Activated B cell treated with CpG ODN at 0.5 μM for 24 hours (primary cell): ENCODE measurements at regions not wholly inside any gene's neighbourhood (a gene's known extent, or its start where the extent isn't known, plus 50 kb on each side); places are given as distances from the start of the nearest gene placed in this dataset.

Source experiments
- ATAC-seq: fragments of 200-7000 bp; cut with Tn5 transposase; one replicate; pipeline ENCODE4 v1.10.0; 2021; ENCODE audit warnings: low read depth, mild to moderate bottlenecking, moderate library complexity
- CTCF ChIA-PET: fragments of 350-600 bp; sonication (Branson Sonifier 250); formaldehyde crosslinking; loops from one replicate; lab custom pipeline; 2021; ENCODE audit warnings: antibody characterized with exemption; lab: Charles Lee
- POLR2A ChIA-PET: fragments of 350-600 bp; sonication (Branson Sonifier 250); formaldehyde crosslinking; loops from one replicate; lab custom pipeline; 2021; ENCODE audit warnings: antibody characterized with exemption; lab: Charles Lee
- DNase-seq: peaks from one replicate; pipeline ENCODE4 v3.0.0; 2022
- H3K27ac Mint-ChIP-seq: one replicate; pipeline ENCODE4 v1.8.0; 2020; ENCODE audit warnings: mixed read lengths
- H3K27me3 Mint-ChIP-seq: one replicate; pipeline ENCODE4 v1.8.0; 2021; ENCODE audit warnings: mixed read lengths
- H3K36me3 Mint-ChIP-seq: one replicate; pipeline ENCODE4 v1.8.0; 2021; ENCODE audit warnings: low read depth, mixed read lengths
- H3K4me1 Mint-ChIP-seq: one replicate; pipeline ENCODE4 v1.8.0; 2021; ENCODE audit warnings: mixed read lengths
- H3K4me3 Mint-ChIP-seq: one replicate; pipeline ENCODE4 v1.8.0; 2020; ENCODE audit warnings: mild to moderate bottlenecking, mixed read lengths
- H3K9me3 Mint-ChIP-seq: one replicate; pipeline ENCODE4 v1.8.0; 2020; ENCODE audit warnings: mixed read lengths
- CTCF ChIP-seq: fragments of 200-600 bp; IDR thresholded peaks from one replicate; pipeline ENCODE4 v1.8.0; 2022; ENCODE audit warnings: antibody characterized with exemption, mild to moderate bottlenecking
- intact Hi-C: fragments of 100-400 bp; cut with micrococcal nuclease; formaldehyde crosslinking; loops from one replicate; pipeline ENCODE4 v1.15.1; 2024

GRCh38 chr4:79687006-79687405 lies 279.0 kb upstream of the GK2 start:
- Mint-ChIP-seq H3K9me3 (no peaks in the 10 kb centered on the region), H3K36me3 (no peaks in the 10 kb centered on the region), H3K27ac (no peak overlapping the region), H3K4me1 (peaks cover 4% of the 10 kb centered on the region), H3K27me3 (no peaks in the 10 kb centered on the region), H3K4me3 (no peak overlapping the region)
- POLR2A ChIA-PET: no interaction called here
- CTCF ChIA-PET: no interaction called here
- ATAC-seq: no peak
- no peak for DNase-seq
- no peak for TF ChIP-seq CTCF
- intact Hi-C loops: no loop called here

GRCh38 chr4:79685542-79685941 lies 277.5 kb upstream of the GK2 start:
- Mint-ChIP-seq H3K27me3 (no peaks in the 10 kb centered on the region), H3K4me3 (no peak overlapping the region), H3K36me3 (no peaks in the 10 kb centered on the region), H3K9me3 (no peaks in the 10 kb centered on the region), H3K27ac (no peak overlapping the region), H3K4me1 (peaks cover 4% of the 10 kb centered on the region)
- ChIA-PET CTCF (no interaction called here), POLR2A (no interaction called here)
- ATAC-seq (no peak), DNase-seq (no peak)
- intact Hi-C loops: no loop called here
- TF ChIP-seq CTCF: no peak

GRCh38 chr4:79684516-79684915 lies 276.5 kb upstream of the GK2 start:
- CTCF ChIA-PET: no interaction called here
- H3K27ac Mint-ChIP-seq: no peak overlapping the region
- no peak for TF ChIP-seq CTCF
- no peak for ATAC-seq
- no peak overlapping the region for H3K4me3 Mint-ChIP-seq
- H3K9me3 Mint-ChIP-seq: no peaks in the 10 kb centered on the region
- peaks cover 4% of the 10 kb centered on the region for H3K4me1 Mint-ChIP-seq
- no peaks in the 10 kb centered on the region for H3K27me3 Mint-ChIP-seq
- POLR2A ChIA-PET: no interaction called here
- intact Hi-C loops: no loop called here
- no peak for DNase-seq
- no peaks in the 10 kb centered on the region for H3K36me3 Mint-ChIP-seq

DNA sequence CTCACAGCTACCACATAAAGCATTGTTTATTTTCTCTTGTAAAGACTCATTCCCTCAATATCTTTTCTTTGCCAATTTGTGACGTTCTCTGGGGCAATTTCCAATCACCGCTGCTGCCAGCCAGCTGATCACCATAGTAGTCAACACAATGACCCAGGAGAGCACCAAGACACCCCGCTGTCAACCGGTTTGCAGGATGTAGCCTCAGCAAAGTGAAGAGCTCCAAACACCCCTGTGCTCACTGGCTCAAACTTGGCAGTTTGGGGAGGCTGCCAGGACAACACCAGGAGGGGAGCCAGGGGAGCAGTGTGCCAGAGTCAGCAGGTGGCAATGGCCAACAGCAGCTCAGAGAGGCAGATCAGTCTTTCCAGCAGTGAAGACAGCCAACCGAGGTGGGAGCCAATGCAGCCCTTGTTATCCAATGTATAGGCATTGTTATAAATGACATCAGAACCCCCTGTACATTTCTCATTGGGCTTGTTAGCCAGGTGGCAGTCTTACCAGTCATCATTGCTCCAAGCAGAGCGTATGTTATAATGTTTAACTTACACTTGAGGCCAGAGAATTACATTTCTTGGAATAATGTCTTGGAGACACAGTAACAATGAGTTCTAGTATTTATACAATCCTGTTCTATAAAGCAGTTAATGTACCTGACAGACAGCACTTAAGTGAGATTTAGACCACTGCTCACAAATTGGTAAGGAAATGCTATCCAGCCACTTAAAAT lies 274.9 kb upstream of the GK2 start:
- no peak overlapping the region for H3K27ac Mint-ChIP-seq
- DNase-seq: no peak
- ChIA-PET POLR2A (no interaction called here), CTCF (no interaction called here)
- intact Hi-C loops: no loop called here
- H3K4me3 Mint-ChIP-seq: no peak overlapping the region
- H3K36me3 Mint-ChIP-seq: no peaks in the 10 kb centered on the region
- ATAC-seq: no peak
- no peaks in the 10 kb centered on the region for H3K9me3 Mint-ChIP-seq
- no peak for TF ChIP-seq CTCF
- H3K27me3 Mint-ChIP-seq: no peaks in the 10 kb centered on the region
- peaks cover 4% of the 10 kb centered on the region for H3K4me1 Mint-ChIP-seq

- Mint-ChIP-seq H3K9me3 (no peaks in the 10 kb centered on the region), H3K27ac (no peak overlapping the region), H3K4me1 (peaks cover 4% of the 10 kb centered on the region), H3K27me3 (no peaks in the 10 kb centered on the region), H3K4me3 (no peak overlapping the region), H3K36me3 (no peaks in the 10 kb centered on the region)
- ChIA-PET CTCF (no interaction called here), POLR2A (no interaction called here)
- intact Hi-C loops: no loop called here
- no peak for DNase-seq
- ATAC-seq: no peak
- no peak for TF ChIP-seq CTCF
Observed at GRCh38 chr4:79682161-79682560, 274.1 kb upstream of the GK2 start.
